Retinal pigment epithelial cell (primary cell): ENCODE measurements at regions not wholly inside any gene's neighbourhood (a gene's known extent, or its start where the extent isn't known, plus 50 kb on each side); places are given as distances from the start of the nearest gene placed in this dataset.

Experiments
- DNase-seq: peaks from one replicate; pipeline ENCODE4 v3.0.0-alpha.2; 2010; ENCODE audit warnings: low read depth
- H3K4me3 ChIP-seq: 2 replicates; pipeline ENCODE4 v1.5.1; 2011; ENCODE audit warnings: mild to moderate bottlenecking, low read length, control low read depth, moderate library complexity
- TF ChIP-seq, protein P1 (sequence below): conservative IDR thresholded peaks from 2 replicates; pipeline ENCODE4 v1.5.1; 2011; ENCODE audit warnings: low read depth, low read length, control low read depth, inconsistent platforms

DNA sequence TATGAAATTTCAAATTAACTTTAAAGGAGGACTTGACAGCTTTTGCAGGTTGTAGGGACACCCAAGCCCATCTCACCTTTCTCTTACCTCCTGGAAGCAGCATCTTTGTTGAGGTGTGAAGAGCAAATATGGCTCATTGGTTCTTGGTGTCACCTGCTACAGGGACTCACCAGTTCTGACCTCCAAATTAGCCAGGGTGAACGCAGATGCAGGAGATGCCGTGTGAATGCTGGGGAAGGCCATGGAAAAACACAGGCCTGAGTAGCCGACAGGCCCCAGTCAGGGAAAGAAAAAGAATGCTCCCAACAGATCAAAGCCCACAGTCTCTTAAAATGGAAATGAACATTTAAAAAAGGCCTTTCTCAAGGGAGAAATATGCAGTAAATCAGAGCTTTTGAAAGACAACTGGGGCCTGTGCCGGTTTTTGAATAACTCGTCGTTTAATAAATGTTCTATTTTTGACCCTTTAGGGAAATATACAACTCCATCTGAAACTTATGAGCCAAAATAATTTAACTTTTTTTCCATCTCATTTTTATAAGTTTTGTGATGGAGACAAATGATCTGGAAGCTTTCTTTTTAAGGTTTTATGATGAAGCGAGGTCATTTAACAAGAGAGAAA, 167.5 kb downstream of the CD83 start:
- no peak for DNase-seq
- TF ChIP-seq, protein P1, sequence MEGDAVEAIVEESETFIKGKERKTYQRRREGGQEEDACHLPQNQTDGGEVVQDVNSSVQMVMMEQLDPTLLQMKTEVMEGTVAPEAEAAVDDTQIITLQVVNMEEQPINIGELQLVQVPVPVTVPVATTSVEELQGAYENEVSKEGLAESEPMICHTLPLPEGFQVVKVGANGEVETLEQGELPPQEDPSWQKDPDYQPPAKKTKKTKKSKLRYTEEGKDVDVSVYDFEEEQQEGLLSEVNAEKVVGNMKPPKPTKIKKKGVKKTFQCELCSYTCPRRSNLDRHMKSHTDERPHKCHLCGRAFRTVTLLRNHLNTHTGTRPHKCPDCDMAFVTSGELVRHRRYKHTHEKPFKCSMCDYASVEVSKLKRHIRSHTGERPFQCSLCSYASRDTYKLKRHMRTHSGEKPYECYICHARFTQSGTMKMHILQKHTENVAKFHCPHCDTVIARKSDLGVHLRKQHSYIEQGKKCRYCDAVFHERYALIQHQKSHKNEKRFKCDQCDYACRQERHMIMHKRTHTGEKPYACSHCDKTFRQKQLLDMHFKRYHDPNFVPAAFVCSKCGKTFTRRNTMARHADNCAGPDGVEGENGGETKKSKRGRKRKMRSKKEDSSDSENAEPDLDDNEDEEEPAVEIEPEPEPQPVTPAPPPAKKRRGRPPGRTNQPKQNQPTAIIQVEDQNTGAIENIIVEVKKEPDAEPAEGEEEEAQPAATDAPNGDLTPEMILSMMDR: no peak

DNA sequence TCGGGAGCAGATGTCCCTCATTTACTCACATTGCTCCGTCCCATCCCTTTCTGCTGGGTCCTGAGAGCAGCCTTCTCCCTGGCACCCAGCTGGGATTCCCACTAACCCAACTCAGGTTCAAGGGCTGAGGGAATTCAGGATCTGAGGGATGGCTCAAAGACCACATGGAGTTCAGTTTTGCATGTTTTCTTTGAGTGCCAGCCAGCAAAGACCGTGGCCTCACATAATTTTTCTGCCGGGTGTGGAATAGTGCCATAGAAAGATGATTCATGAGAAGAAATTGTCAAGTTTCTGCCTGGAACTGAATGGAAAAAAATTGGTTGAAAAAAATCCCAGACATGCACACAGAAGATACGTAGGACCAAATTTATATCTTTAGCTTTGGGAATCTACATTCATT, 168.6 kb downstream of the CD83 start:
- DNase-seq: peak; percentile 63
- H3K4me3 ChIP-seq: no peak overlapping the region

More for the DNA sequence above, 167.5 kb downstream of the CD83 start:
- no peak overlapping the region for H3K4me3 ChIP-seq

DNA sequence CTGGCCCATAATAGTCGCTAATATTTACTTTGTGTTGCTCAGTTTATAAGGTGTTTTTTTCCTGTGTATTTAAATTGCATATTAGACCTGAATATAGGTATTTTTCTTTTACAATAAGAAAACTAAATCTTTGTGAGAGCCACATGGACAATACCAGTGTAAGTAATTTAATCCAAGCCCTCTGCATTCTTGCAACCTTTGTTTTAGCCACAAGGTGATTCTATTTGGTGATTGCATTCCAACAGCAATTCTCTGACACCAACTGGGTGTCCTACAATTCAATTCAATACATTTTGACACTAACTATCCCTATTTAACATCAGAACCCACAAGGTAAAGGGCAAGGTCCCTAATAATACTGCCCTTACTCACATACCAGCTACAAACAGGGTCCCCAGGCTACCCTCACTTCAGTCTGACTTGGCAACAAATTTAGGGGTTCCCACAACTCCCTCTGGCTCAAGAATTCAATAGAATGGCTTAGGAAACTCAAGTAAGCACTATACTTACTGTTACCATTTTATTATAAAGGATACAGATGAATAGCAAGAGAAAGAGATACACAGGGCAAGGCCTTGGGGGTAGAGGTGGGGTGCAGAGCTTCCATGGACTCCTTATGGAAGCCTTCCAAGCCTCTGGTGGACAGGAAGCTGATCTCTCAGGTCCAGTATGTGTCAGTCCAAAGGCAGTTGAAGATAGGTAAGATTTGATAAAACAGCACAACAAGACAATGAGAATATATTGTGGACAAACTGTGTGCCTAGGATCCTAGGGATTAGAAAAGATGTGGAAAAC, 169.3 kb downstream of the CD83 start:
- H3K4me3 ChIP-seq: no peak overlapping the region
- TF ChIP-seq, protein P1: no peak
- DNase-seq: no peak

More for the DNA sequence above, 168.6 kb downstream of the CD83 start:
- TF ChIP-seq, protein P1: no peak

DNA sequence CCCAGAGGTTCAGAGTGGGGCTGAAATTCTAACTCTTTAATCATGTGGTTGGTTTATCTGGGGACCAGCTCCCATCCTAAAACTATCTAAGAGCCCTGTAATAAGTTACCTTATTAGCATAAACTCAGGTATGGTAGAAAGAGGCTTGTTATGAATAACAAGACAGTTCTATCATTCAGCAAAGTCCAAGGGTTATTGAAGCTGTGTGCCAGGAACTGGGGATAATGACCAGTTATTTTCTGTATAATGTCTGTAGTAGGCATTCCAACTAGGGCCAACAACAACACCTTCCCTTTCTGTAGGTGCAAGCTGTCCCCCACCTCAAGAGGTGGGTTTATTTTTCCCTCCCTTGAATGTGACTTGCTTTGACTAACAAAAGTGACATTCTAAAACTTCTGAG, 170.1 kb downstream of the CD83 start:
- no peak for DNase-seq
- TF ChIP-seq, protein P1: no peak

DNA sequence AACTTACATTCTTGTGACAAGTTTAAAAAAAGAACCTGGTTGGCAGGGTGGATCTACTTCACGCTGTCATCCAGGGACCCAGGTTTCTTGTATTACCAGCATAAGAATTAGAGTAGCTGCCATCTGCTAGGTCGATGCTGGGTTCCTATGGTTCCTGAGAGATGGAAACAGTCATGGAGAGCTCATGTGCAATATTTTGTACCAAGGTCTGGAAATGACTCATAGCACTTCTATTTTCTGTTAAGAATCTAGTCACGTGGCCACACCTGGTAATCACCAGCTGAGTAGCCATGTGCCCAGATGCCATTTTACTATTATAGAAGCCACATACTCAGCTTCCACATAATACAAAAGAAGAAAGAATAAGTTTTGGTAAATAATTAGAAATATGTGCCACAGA, 171.3 kb downstream of the CD83 start:
- DNase-seq: no peak
- no peak overlapping the region for H3K4me3 ChIP-seq
- TF ChIP-seq, protein P1: no peak

More for the DNA sequence above, 170.1 kb downstream of the CD83 start:
- no peak overlapping the region for H3K4me3 ChIP-seq

DNA sequence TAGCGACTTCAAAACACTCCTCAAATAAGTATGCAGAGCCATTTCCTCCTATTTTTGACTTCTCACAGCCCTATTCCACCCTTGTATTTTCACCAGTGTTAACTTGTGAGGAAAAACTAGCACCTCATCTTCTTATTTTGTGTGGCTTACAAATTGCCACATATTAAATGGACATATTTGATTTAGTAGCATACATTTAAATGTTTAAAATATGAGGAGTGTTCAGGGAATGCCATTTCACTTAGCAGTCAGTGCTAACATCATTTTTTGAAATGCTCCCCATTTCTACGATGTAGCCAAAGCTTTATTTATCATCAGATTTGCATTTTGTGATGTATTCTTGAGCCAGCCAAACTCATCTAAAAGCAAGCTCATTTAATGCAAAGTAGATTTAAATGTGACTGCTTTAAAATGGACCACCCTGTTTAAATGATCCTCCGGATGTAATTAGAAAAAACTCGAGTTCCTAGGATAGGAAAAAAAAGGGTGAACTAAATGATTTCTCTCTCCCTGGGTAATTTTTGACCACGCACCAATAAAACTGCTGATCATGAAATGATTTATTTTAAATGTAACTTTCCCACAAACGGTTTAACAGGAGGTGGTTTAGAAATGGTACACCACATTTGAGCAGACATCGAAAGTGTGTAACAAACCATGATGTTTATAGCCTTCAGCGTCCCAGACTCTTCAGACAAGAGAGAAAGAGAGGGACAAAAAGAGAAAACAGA, 172.6 kb downstream of the CD83 start:
- no peak overlapping the region for H3K4me3 ChIP-seq
- no peak for DNase-seq
- TF ChIP-seq, protein P1: no peak
